ENCODE measurements at regions not wholly inside any gene's neighbourhood (a gene's known extent, or its start where the extent isn't known, plus 50 kb on each side); places are given as distances from the start of the nearest gene placed in this dataset.

GRCh38 chr4:58566260-58566659 is 1456.1 kb upstream of the IGFBP7 start:
- TF ChIP-seq, protein P1, sequence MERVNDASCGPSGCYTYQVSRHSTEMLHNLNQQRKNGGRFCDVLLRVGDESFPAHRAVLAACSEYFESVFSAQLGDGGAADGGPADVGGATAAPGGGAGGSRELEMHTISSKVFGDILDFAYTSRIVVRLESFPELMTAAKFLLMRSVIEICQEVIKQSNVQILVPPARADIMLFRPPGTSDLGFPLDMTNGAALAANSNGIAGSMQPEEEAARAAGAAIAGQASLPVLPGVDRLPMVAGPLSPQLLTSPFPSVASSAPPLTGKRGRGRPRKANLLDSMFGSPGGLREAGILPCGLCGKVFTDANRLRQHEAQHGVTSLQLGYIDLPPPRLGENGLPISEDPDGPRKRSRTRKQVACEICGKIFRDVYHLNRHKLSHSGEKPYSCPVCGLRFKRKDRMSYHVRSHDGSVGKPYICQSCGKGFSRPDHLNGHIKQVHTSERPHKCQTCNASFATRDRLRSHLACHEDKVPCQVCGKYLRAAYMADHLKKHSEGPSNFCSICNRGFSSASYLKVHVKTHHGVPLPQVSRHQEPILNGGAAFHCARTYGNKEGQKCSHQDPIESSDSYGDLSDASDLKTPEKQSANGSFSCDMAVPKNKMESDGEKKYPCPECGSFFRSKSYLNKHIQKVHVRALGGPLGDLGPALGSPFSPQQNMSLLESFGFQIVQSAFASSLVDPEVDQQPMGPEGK (tag by site-specific recombination; IDR thresholded peaks at IDR 0.05), result no peak
- TF ChIP-seq ZNF830 (tag by site-specific recombination; IDR thresholded peaks at IDR 0.05; ENCODE audit: low read depth) (no peak), SALL2 (tag by site-specific recombination; IDR thresholded peaks at IDR 0.05; ENCODE audit: borderline replicate concordance) (no peak), ZNF37A (tag by site-specific recombination; IDR thresholded peaks at IDR 0.05) (no peak), ZBTB21 (tag by site-specific recombination; IDR thresholded peaks at IDR 0.05) (no peak), CTCF (tag by site-specific recombination; IDR thresholded peaks at IDR 0.05) (no peak), ZBTB1 (tag by site-specific recombination; IDR thresholded peaks at IDR 0.05) (no peak), ZNF548 (tag by site-specific recombination; IDR thresholded peaks at IDR 0.05) (no peak), GLIS2 (tag by site-specific recombination; IDR thresholded peaks at IDR 0.05) (no peak), ZNF76 (tag by site-specific recombination; IDR thresholded peaks at IDR 0.05; ENCODE audit: borderline replicate concordance, low read depth) (no peak), GLI2 (tag by site-specific recombination; IDR thresholded peaks at IDR 0.05; ENCODE audit: borderline replicate concordance, low read depth) (no peak)
- TF ChIP-seq, protein P2, sequence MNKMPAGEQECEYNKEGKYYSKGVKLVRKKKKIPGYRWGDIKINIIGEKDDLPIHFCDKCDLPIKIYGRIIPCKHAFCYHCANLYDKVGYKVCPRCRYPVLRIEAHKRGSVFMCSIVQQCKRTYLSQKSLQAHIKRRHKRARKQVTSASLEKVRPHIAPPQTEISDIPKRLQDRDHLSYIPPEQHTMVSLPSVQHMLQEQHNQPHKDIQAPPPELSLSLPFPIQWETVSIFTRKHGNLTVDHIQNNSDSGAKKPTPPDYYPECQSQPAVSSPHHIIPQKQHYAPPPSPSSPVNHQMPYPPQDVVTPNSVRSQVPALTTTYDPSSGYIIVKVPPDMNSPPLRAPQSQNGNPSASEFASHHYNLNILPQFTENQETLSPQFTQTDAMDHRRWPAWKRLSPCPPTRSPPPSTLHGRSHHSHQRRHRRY (tag by site-specific recombination; IDR thresholded peaks at IDR 0.05), result no peak
- TF ChIP-seq, protein P3, sequence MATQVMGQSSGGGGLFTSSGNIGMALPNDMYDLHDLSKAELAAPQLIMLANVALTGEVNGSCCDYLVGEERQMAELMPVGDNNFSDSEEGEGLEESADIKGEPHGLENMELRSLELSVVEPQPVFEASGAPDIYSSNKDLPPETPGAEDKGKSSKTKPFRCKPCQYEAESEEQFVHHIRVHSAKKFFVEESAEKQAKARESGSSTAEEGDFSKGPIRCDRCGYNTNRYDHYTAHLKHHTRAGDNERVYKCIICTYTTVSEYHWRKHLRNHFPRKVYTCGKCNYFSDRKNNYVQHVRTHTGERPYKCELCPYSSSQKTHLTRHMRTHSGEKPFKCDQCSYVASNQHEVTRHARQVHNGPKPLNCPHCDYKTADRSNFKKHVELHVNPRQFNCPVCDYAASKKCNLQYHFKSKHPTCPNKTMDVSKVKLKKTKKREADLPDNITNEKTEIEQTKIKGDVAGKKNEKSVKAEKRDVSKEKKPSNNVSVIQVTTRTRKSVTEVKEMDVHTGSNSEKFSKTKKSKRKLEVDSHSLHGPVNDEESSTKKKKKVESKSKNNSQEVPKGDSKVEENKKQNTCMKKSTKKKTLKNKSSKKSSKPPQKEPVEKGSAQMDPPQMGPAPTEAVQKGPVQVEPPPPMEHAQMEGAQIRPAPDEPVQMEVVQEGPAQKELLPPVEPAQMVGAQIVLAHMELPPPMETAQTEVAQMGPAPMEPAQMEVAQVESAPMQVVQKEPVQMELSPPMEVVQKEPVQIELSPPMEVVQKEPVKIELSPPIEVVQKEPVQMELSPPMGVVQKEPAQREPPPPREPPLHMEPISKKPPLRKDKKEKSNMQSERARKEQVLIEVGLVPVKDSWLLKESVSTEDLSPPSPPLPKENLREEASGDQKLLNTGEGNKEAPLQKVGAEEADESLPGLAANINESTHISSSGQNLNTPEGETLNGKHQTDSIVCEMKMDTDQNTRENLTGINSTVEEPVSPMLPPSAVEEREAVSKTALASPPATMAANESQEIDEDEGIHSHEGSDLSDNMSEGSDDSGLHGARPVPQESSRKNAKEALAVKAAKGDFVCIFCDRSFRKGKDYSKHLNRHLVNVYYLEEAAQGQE (tag by site-specific recombination; IDR thresholded peaks at IDR 0.05), result no peak
- TF ChIP-seq, protein P4, sequence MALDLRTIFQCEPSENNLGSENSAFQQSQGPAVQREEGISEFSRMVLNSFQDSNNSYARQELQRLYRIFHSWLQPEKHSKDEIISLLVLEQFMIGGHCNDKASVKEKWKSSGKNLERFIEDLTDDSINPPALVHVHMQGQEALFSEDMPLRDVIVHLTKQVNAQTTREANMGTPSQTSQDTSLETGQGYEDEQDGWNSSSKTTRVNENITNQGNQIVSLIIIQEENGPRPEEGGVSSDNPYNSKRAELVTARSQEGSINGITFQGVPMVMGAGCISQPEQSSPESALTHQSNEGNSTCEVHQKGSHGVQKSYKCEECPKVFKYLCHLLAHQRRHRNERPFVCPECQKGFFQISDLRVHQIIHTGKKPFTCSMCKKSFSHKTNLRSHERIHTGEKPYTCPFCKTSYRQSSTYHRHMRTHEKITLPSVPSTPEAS (tag by site-specific recombination; IDR thresholded peaks at IDR 0.05), result no peak
